ENCODE measurements at regions not wholly inside any gene's neighbourhood (a gene's known extent, or its start where the extent isn't known, plus 50 kb on each side); places are given as distances from the start of the nearest gene placed in this dataset.

DNA sequence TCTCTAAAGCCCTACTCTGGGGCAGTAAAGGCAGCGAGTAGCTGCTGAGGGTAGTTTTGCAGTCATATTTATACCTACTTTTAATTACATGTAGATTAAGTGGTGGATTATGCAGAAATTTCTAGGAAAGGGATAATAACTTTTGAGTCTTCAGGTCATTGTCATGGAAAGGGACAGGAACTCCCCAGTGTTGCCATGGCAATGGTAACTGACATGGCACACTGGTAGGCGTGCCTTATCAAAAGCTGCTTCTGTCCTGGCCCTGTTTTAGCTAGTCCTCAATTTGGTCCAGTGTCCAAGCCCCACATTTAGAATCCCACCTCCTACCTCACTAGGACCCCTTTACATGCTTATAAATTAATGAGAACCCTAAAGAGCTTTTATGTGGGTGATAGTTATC, 303.1 kb downstream of the VRK1 start:
- Histone ChIP-seq H3K36me3 (replicated peaks in 1 of 2; ENCODE audit: control insufficient read depth in 1 of 2, insufficient read depth in 2 of 2, low read length in 1 of 2) (no peaks in the 10 kb centered on the region), H3K9me3 (no peaks in the 10 kb centered on the region), H3K9me2 (no peaks in the 10 kb centered on the region), H2AFZ (ENCODE audit: low read depth) (no peak overlapping the region), H4K20me1 (ENCODE audit: insufficient read depth) (no peaks in the 10 kb centered on the region), H3K9ac (no peak overlapping the region), H3K4me2 (no peak overlapping the region), H3K79me2 (ENCODE audit: insufficient read depth) (no peaks in the 10 kb centered on the region), H3K4me1 (ENCODE audit: control insufficient read depth in 1 of 2, insufficient read depth in 2 of 2, low read depth in 1 of 2, low read length in 1 of 2) (no peaks in the 10 kb centered on the region), H3K4me3 (ENCODE audit: low read depth in 2 of 2, low read length in 1 of 2) (no peak overlapping the region), H3F3A (replicated peaks; ENCODE audit: insufficient read depth) (no peaks in the 10 kb centered on the region), H3K27ac (ENCODE audit: low read depth in 2 of 2, low read length in 1 of 2) (no peak overlapping the region), H3K27me3 (ENCODE audit: insufficient read depth) (no peaks in the 10 kb centered on the region)
- 13% methylated on average over 2 of the region's 2 CpGs for WGBS (ENCODE audit: low lambda C conversion rate)
- no peak for DNase-seq
- CTCF ChIA-PET: no interaction called here
- POLR2A ChIA-PET: no interaction called here
- TF ChIP-seq ELF1 (IDR thresholded peaks at IDR 0.05) (no peak), GATA2 (CRISPR knock-in tag; IDR thresholded peaks at IDR 0.05) (no peak), IRF3 (IDR thresholded peaks at IDR 0.05; ENCODE audit: low read depth, low read length) (no peak), PBX3 (IDR thresholded peaks at IDR 0.05) (no peak), TAF1 (IDR thresholded peaks at IDR 0.05; ENCODE audit: borderline replicate concordance, low read depth, low read length) (no peak), POLR2AphosphoS5 (IDR thresholded peaks at IDR 0.05; ENCODE audit: low read depth, low read length) (no peak), MXI1 (IDR thresholded peaks at IDR 0.05; ENCODE audit: low read depth, low read length) (no peak), RAD21 (IDR thresholded peaks at IDR 0.05; ENCODE audit: low read length) (no peak), GABPA (IDR thresholded peaks at IDR 0.05; ENCODE audit: low read depth) (no peak), CHD2 (IDR thresholded peaks at IDR 0.05; ENCODE audit: low read length, partially characterized antibody) (no peak), NFIC (IDR thresholded peaks at IDR 0.05; ENCODE audit: borderline replicate concordance) (no peak), FOXM1 (IDR thresholded peaks at IDR 0.05; ENCODE audit: low read depth) (no peak), FOSL2 (IDR thresholded peaks at IDR 0.05; ENCODE audit: borderline replicate concordance, low read depth) (no peak), RFX5 (IDR thresholded peaks at IDR 0.05; ENCODE audit: low read length) (no peak), SMC3 (IDR thresholded peaks at IDR 0.05; ENCODE audit: low read depth, low read length) (no peak), TCF12 (IDR thresholded peaks at IDR 0.05) (no peak), YY1 (IDR thresholded peaks at IDR 0.05; ENCODE audit: low read depth) (no peak), RCOR1 (IDR thresholded peaks at IDR 0.05; ENCODE audit: low read length) (no peak)
- TF ChIP-seq, protein P1, sequence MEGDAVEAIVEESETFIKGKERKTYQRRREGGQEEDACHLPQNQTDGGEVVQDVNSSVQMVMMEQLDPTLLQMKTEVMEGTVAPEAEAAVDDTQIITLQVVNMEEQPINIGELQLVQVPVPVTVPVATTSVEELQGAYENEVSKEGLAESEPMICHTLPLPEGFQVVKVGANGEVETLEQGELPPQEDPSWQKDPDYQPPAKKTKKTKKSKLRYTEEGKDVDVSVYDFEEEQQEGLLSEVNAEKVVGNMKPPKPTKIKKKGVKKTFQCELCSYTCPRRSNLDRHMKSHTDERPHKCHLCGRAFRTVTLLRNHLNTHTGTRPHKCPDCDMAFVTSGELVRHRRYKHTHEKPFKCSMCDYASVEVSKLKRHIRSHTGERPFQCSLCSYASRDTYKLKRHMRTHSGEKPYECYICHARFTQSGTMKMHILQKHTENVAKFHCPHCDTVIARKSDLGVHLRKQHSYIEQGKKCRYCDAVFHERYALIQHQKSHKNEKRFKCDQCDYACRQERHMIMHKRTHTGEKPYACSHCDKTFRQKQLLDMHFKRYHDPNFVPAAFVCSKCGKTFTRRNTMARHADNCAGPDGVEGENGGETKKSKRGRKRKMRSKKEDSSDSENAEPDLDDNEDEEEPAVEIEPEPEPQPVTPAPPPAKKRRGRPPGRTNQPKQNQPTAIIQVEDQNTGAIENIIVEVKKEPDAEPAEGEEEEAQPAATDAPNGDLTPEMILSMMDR (IDR thresholded peaks at IDR 0.05): no peak
- TF ChIP-seq, protein P2, sequence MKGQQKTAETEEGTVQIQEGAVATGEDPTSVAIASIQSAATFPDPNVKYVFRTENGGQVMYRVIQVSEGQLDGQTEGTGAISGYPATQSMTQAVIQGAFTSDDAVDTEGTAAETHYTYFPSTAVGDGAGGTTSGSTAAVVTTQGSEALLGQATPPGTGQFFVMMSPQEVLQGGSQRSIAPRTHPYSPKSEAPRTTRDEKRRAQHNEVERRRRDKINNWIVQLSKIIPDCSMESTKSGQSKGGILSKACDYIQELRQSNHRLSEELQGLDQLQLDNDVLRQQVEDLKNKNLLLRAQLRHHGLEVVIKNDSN (IDR thresholded peaks at IDR 0.05; ENCODE audit: borderline replicate concordance, low read depth): no peak

Data from SK-N-SH (cell line).